Gastroesophageal sphincter (tissue), 3 donors: ENCODE measurements at regions not wholly inside any gene's neighbourhood (a gene's known extent, or its start where the extent isn't known, plus 50 kb on each side); places are given as distances from the start of the nearest gene placed in this dataset.

Source experiments
- POLR2A ChIP-seq, 2 donors: fragments of 450-650 bp; IDR thresholded peaks; one replicate each; pipeline ENCODE4 v1.6.1; 2017; ENCODE audit warnings: antibody characterized with exemption in 2 of 2, mild to moderate bottlenecking in 2 of 2, moderate library complexity in 1 of 2
- TF ChIP-seq, protein P1 (sequence below), 4 experiments: fragments of 200-600 bp in 2 of 4; fragments of 450-650 bp in 2 of 4; sonication (generic) in 1 of 4; IDR thresholded peaks; one replicate each; pipeline ENCODE4 v1.5.1; 2017 to 2019; ENCODE audit warnings: antibody characterized with exemption in 4 of 4, mild to moderate bottlenecking in 2 of 4, moderate library complexity in 2 of 4

DNA sequence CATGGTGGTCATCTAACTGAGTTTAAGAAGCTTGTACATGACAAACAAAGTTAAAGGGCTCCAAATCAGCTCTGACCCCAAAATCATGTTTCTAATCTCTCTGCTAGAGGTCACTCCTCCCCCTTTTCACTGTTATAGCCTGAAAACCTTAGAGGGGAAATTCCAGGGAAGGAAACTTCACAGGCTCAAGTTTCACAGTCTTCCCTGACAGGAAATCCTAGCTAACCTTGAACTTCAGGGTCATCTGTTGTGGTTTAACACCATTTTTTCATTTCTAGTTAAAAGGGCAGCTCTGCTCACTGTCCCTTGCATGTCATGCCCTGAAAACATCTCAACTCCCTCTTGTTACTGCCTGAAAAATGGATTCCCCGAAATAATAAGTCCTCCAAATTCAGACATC lies 104.4 kb upstream of the BMP2 start:
- TF ChIP-seq, protein P1, sequence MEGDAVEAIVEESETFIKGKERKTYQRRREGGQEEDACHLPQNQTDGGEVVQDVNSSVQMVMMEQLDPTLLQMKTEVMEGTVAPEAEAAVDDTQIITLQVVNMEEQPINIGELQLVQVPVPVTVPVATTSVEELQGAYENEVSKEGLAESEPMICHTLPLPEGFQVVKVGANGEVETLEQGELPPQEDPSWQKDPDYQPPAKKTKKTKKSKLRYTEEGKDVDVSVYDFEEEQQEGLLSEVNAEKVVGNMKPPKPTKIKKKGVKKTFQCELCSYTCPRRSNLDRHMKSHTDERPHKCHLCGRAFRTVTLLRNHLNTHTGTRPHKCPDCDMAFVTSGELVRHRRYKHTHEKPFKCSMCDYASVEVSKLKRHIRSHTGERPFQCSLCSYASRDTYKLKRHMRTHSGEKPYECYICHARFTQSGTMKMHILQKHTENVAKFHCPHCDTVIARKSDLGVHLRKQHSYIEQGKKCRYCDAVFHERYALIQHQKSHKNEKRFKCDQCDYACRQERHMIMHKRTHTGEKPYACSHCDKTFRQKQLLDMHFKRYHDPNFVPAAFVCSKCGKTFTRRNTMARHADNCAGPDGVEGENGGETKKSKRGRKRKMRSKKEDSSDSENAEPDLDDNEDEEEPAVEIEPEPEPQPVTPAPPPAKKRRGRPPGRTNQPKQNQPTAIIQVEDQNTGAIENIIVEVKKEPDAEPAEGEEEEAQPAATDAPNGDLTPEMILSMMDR (IDR thresholded peaks at IDR 0.05), result no peak
- no peak for TF ChIP-seq POLR2A (IDR thresholded peaks at IDR 0.05)
